ENCODE measurements at regions not wholly inside any gene's neighbourhood (a gene's known extent, or its start where the extent isn't known, plus 50 kb on each side); places are given as distances from the start of the nearest gene placed in this dataset.

GRCh38 chr11:79575701-79576100 is 134.9 kb upstream of the TENM4 start:
- TF ChIP-seq POLR2A (IDR thresholded peaks at IDR 0.05; ENCODE audit: low read depth, low read length), result no peak
- TF ChIP-seq POLR2AphosphoS5 (IDR thresholded peaks at IDR 0.05; ENCODE audit: low read depth, low read length), result no peak
- no peak for TF ChIP-seq TAF1 (IDR thresholded peaks at IDR 0.05; ENCODE audit: borderline replicate concordance, low read depth, low read length)

Data from GM12892 (cell line).